Prostate gland (tissue), 2 donors: ENCODE measurements at regions not wholly inside any gene's neighbourhood (a gene's known extent, or its start where the extent isn't known, plus 50 kb on each side); places are given as distances from the start of the nearest gene placed in this dataset.
A peak's percentile ranks its signal among the peaks of the same experiment; 100 is the strongest.
"Not testable (repeated sequence)": the region's sequence is repeated elsewhere in the genome, so short reads cannot be mapped to it uniquely, and the experiment has no call there.

Experiments
- DNase-seq: peaks from one replicate; pipeline ENCODE4 v3.0.0-alpha.2; 2019; ENCODE audit warnings: low spot score
- H3K27ac ChIP-seq, 2 donors: fragments of 200-600 bp; sonication (generic); 2 replicates each; pipeline ENCODE4 v1.5.1; 2017 to 2019
- H3K27me3 ChIP-seq: fragments of 200-600 bp; sonication (generic); replicated peaks from 2 replicates; pipeline ENCODE4 v1.5.1; 2019; ENCODE audit not compliant: insufficient read depth
- H3K36me3 ChIP-seq, 2 donors: fragments of 200-600 bp; sonication (generic); 1 replicate in 1 of 2; 2 replicates in 1 of 2; pipeline versions ENCODE4 v1.5.1 to v1.8.1; 2017 to 2019
- H3K4me1 ChIP-seq: fragments of 200-600 bp; sonication (generic); replicated peaks from 2 replicates; pipeline ENCODE4 v1.5.1; 2019
- H3K4me3 ChIP-seq, 2 donors: fragments of 200-600 bp; sonication (generic); 2 replicates each; pipeline ENCODE4 v1.5.1; 2017 to 2019
- H3K9me3 ChIP-seq: fragments of 200-600 bp; sonication (generic); 2 replicates; pipeline ENCODE4 v1.5.1; 2017
- CTCF ChIP-seq, 4 experiments: fragments of 200-600 bp in 2 of 4; fragments of 450-650 bp in 2 of 4; sonication (generic) in 2 of 4; IDR thresholded peaks; 1 replicate in 3 of 4; 2 replicates in 1 of 4; pipeline ENCODE4 v1.5.1; 2016 to 2019; ENCODE audit warnings: antibody characterized with exemption in 4 of 4, mild to moderate bottlenecking in 2 of 4, moderate library complexity in 2 of 4
- POLR2A ChIP-seq: fragments of 450-650 bp; IDR thresholded peaks from one replicate; pipeline ENCODE4 v1.6.1; 2016; ENCODE audit warnings: antibody characterized with exemption, mild to moderate bottlenecking
- POLR2AphosphoS5 ChIP-seq: sonication (generic); formaldehyde crosslinking; IDR thresholded peaks from one replicate; pipeline ENCODE4 v1.6.1; 2017; ENCODE audit warnings: antibody characterized with exemption
- WGBS: methylation state at CpG from one replicate; pipeline ENCODE4 v1.1.5; 2018; 5-methylcytosine and 5-hydroxymethylcytosine counted together
- intact Hi-C: fragments of 100-400 bp; cut with DNase I; formaldehyde crosslinking; loops from one replicate; pipeline ENCODE4 v1.14.2; 2022

DNA sequence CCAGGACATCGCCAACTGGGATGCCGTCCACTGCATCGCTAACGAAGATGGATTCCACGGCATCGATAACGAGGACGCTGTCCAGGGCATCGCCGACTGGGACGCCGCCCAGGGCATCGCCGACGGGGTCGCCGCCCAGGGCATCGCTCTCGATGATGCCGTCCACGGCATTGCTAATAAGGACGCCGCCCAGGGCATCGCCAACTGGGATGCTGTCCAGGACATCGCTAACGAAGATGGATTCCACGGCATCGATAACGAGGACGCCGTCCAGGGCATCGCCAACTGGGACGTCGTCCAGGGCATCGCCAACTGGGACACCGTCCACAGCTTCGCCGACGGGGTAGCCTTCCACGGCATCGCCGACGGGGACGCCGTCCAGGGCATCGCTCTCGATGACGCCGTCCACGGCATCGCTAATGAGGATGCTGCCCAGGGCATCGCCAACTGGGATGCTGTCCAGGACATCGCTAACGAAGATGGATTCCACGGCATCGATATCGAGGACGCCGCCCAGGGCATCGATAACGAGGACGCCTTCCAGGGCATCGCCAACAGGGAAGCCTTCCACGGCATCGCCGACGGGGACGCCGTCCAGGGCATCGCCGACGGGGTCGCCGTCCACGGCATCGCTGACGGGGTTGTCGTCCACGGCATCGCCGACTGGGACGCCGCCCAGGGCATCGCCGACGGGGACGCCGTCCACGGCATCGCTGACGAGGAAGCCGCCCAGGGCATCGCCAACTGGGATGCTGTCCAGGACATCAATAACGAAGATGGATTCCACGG, 948.4 kb downstream of the TUBA3C start:
- H3K4me3 ChIP-seq: no peak overlapping the region
- no peak overlapping the region for H3K27ac ChIP-seq
- H3K4me1 ChIP-seq: no peaks in the 10 kb centered on the region
- no peak for TF ChIP-seq POLR2AphosphoS5
- TF ChIP-seq POLR2A: no peak
- no peak for TF ChIP-seq CTCF (IDR thresholded peaks at IDR 0.05)
- no peaks in the 10 kb centered on the region for H3K9me3 ChIP-seq
- no peak for DNase-seq
- over 99% methylated on average over 34 of the region's 95 CpGs for WGBS
- intact Hi-C loops: no loop called here
- H3K36me3 ChIP-seq: no peaks in the 10 kb centered on the region
- H3K27me3 ChIP-seq: no peaks in the 10 kb centered on the region

DNA sequence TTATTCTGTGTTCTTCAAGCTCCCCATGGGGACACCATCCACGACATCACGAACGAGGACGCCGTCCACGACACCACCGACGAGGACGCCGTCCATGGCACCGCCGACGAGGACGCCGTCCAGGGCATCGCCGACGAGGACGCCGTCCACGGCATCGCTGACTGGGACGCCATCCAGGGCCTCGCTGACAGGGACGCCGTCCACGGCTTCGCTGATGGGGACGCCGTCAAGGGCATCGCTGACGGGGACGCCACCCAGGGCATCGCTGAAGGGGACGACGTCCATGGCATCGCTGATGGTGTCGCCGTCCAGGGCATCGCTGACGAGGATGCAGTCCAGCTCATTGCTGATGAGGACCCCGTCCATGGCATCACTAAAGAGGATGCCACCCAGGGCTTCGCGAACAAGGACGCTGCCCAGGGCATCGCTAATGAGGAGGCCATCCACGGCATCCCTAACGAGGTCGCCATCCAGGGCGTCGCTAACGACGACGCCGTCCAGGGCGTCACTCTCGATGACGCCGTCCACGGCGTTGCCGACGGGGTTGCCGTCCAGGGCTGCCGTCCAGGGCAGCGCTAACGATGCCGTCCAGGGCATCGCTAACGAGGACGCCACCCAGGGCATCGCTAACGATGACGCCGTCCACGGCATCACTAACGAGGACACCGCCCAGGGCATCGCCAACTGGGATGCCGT, 949.2 kb downstream of the TUBA3C start:
- intact Hi-C loops: no loop called here
- H3K36me3 ChIP-seq: no peaks in the 10 kb centered on the region
- no peaks in the 10 kb centered on the region for H3K9me3 ChIP-seq
- no peaks in the 10 kb centered on the region for H3K4me1 ChIP-seq
- DNase-seq: no peak
- H3K4me3 ChIP-seq: no peak overlapping the region
- 95% methylated on average over 74 of the region's 80 CpGs for WGBS
- H3K27me3 ChIP-seq: no peaks in the 10 kb centered on the region
- no peak overlapping the region for H3K27ac ChIP-seq
- TF ChIP-seq POLR2AphosphoS5: no peak
- TF ChIP-seq CTCF (IDR thresholded peaks at IDR 0.05): no peak
- no peak for TF ChIP-seq POLR2A

- DNase-seq, H3K4me1 ChIP-seq, H3K9me3 ChIP-seq, H3K27ac ChIP-seq, H3K36me3 ChIP-seq, H3K4me3 ChIP-seq, intact Hi-C loops, H3K27me3 ChIP-seq: not testable (repeated sequence)
- 51% methylated on average over 3 of the region's 3 CpGs for WGBS
Measured at GRCh38 chr13:18224411-18224810, 957.2 kb downstream of the TUBA3C start.

DNA sequence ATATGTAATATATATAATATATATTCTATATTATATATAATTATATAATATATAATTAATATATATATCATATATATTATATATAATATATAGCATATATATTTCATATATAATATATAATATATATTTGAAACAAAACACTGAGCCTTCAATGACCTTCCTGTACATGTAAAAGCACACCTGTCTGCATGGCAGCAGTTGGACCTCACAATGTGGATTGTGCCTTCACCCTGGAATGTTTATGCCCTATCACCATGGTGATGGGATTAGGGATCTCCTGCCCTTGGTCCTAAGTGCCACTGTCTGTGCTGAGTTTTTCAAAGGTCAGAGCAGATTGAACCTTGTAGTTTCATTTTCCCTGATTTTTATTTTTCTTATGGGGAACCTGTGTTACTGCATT, 966.9 kb downstream of the TUBA3C start:
- H3K27ac ChIP-seq, H3K4me1 ChIP-seq, H3K9me3 ChIP-seq, H3K4me3 ChIP-seq, H3K36me3 ChIP-seq, H3K27me3 ChIP-seq, DNase-seq, intact Hi-C loops: not testable (repeated sequence)

- H3K27ac ChIP-seq, H3K36me3 ChIP-seq, intact Hi-C loops, H3K27me3 ChIP-seq, DNase-seq, H3K4me1 ChIP-seq, H3K9me3 ChIP-seq, H3K4me3 ChIP-seq: not testable (repeated sequence)
- 73% methylated on average over 2 of the region's 2 CpGs for WGBS
Measured at GRCh38 chr13:18213511-18213910, 968.1 kb downstream of the TUBA3C start.

GRCh38 chr13:18212873-18213272, 968.8 kb downstream of the TUBA3C start:
- no peaks in the 10 kb centered on the region for H3K9me3 ChIP-seq
- no peaks in the 10 kb centered on the region for H3K36me3 ChIP-seq
- no peak overlapping the region for H3K27ac ChIP-seq
- peak; percentile 62 for DNase-seq
- WGBS: 44% methylated on average over 2 of the region's 2 CpGs
- H3K4me3 ChIP-seq: no peak overlapping the region
- no peaks in the 10 kb centered on the region for H3K27me3 ChIP-seq
- intact Hi-C loops: no loop called here
- TF ChIP-seq POLR2A (no peak), POLR2AphosphoS5 (no peak), CTCF (IDR thresholded peaks at IDR 0.05) (no peak)
- no peaks in the 10 kb centered on the region for H3K4me1 ChIP-seq

- H3K4me1 ChIP-seq, intact Hi-C loops, H3K4me3 ChIP-seq, H3K27ac ChIP-seq, H3K36me3 ChIP-seq, H3K27me3 ChIP-seq, H3K9me3 ChIP-seq: not testable (repeated sequence)
- DNase-seq: peak; percentile 53
- WGBS: 70% methylated on average over 5 of the region's 5 CpGs
Measured at GRCh38 chr13:18211752-18212560, 969.7 kb downstream of the TUBA3C start.

GRCh38 chr13:18204614-18205178, 976.9 kb downstream of the TUBA3C start:
- WGBS: 63% methylated on average over 4 of the region's 4 CpGs
- H3K27me3 ChIP-seq, H3K9me3 ChIP-seq, DNase-seq, H3K36me3 ChIP-seq, H3K4me3 ChIP-seq, intact Hi-C loops, H3K27ac ChIP-seq, H3K4me1 ChIP-seq: not testable (repeated sequence)

DNA sequence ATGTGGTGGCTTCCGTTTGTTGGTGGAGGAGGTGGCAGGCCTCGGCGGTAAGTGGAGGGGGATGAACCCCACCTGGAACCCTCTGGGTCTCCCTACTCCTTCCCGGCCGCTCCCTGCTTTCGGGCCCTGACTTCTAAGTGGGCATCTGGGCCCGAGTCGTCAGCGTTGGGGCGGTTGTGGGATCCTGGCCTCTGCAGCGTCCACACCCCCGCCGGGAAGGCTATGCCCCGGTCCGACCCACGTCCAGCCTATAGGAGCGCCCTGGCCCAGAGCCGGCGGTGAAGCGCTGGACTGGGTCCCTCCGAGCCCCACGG, 986.3 kb downstream of the TUBA3C start:
- no CpG with 5 or more reads among the region's 22 CpGs for WGBS
- H3K36me3 ChIP-seq, H3K27me3 ChIP-seq, H3K4me3 ChIP-seq, DNase-seq, intact Hi-C loops, H3K4me1 ChIP-seq, H3K9me3 ChIP-seq, H3K27ac ChIP-seq: not testable (repeated sequence)
